H1 (cell line): ENCODE measurements at regions not wholly inside any gene's neighbourhood (a gene's known extent, or its start where the extent isn't known, plus 50 kb on each side); places are given as distances from the start of the nearest gene placed in this dataset.

Source experiments
- CTCF ChIA-PET: fragments of 300-600 bp; sonication (Branson Sonifier 250); formaldehyde crosslinking; loops from one replicate; lab custom pipeline; 2021; ENCODE audit not compliant: partially characterized antibody; lab: Charles Lee
- POLR2A ChIA-PET: fragments of 300-600 bp; sonication (Branson Sonifier 250); formaldehyde crosslinking; loops from one replicate; lab custom pipeline; 2021; ENCODE audit warnings: inconsistent platforms; ENCODE audit not compliant: partially characterized antibody; lab: Charles Lee
- DNase-seq, 2 experiments: peaks; one replicate each; pipeline versions ENCODE4 v3.0.0 to v3.0.0-alpha.2; 2010 to 2022; ENCODE audit warnings: low spot score in 2 of 2, low read depth in 1 of 2, mixed read lengths in 1 of 2
- FAIRE-seq: peaks from 2 replicates; lab custom pipeline; 2011; peaks lifted over from hg19 to GRCh38; lab: Jason Lieb, UNC
- H2AFZ ChIP-seq: 2 replicates; pipeline ENCODE4 v1.8.1; 2012; ENCODE audit warnings: low read length, inconsistent platforms
- H2AK5ac ChIP-seq: 2 replicates; pipeline ENCODE4 v1.6.1; 2013; ENCODE audit warnings: low read depth, low read length
- H2BK120ac ChIP-seq: replicated peaks from 2 replicates; pipeline ENCODE3; 2013; ENCODE audit warnings: low read depth, low read length, inconsistent platforms
- H2BK12ac ChIP-seq: 2 replicates; pipeline ENCODE4 v1.6.1; 2013; ENCODE audit warnings: low read depth, low read length
- H2BK15ac ChIP-seq: 2 replicates; pipeline ENCODE4 v1.6.1; 2013; ENCODE audit warnings: low read length
- H2BK20ac ChIP-seq: 2 replicates; pipeline ENCODE4 v1.6.1; 2013; ENCODE audit warnings: low read length
- H2BK5ac ChIP-seq: 2 replicates; pipeline ENCODE4 v1.6.1; 2013; ENCODE audit warnings: low read depth, low read length
- H3K14ac ChIP-seq: 2 replicates; pipeline ENCODE4 v1.6.1; 2013; ENCODE audit warnings: inconsistent platforms; ENCODE audit not compliant: insufficient read length
- H3K18ac ChIP-seq: 2 replicates; pipeline ENCODE4 v1.6.1; 2013; ENCODE audit warnings: low read length; ENCODE audit errors: extremely low read depth
- H3K23ac ChIP-seq: 2 replicates; pipeline ENCODE4 v1.6.1; 2013; ENCODE audit warnings: inconsistent platforms; ENCODE audit not compliant: insufficient read length
- H3K23me2 ChIP-seq: 2 replicates; pipeline ENCODE4 v1.6.1; 2013; ENCODE audit warnings: low read depth, low read length
- H3K27ac ChIP-seq: 2 replicates; pipeline ENCODE4 v1.6.1; 2011; ENCODE audit warnings: low read depth, low read length, inconsistent platforms
- H3K27me3 ChIP-seq, 4 experiments: replicated peaks in 1 of 4; 1 replicate in 1 of 4; 2 replicates in 3 of 4; pipeline versions ENCODE4 v1.6.1 to v1.8.1; 2011 to 2013; ENCODE audit warnings: low read length in 3 of 4, mild to moderate bottlenecking in 3 of 4, inconsistent platforms in 2 of 4, mixed read lengths in 2 of 4, moderate library complexity in 1 of 4; ENCODE audit not compliant: control insufficient read depth in 3 of 4, insufficient read depth in 3 of 4; ENCODE audit errors: extremely low read depth in 1 of 4
- H3K36me3 ChIP-seq, 4 experiments: 2 replicates each; pipeline versions ENCODE4 v1.6.1 to v1.8.1; 2011 to 2013; ENCODE audit warnings: mild to moderate bottlenecking in 4 of 4, low read length in 3 of 4, moderate library complexity in 2 of 4, control low read depth in 1 of 4, inconsistent platforms in 1 of 4; ENCODE audit not compliant: insufficient read depth in 4 of 4, control insufficient read depth in 2 of 4
- H3K4ac ChIP-seq: replicated peaks from 2 replicates; pipeline ENCODE3; 2013; ENCODE audit warnings: low read length, low read depth, mixed read lengths, inconsistent platforms; ENCODE audit not compliant: insufficient read length
- H3K4me1 ChIP-seq, 4 experiments: replicated peaks in 1 of 4; 1 replicate in 1 of 4; 2 replicates in 3 of 4; pipeline versions ENCODE4 v1.6.1 to v1.8.1; 2011 to 2013; ENCODE audit warnings: low read length in 3 of 4, inconsistent platforms in 2 of 4, mixed read lengths in 1 of 4; ENCODE audit not compliant: insufficient read depth in 4 of 4, control insufficient read depth in 3 of 4
- H3K4me2 ChIP-seq, 2 experiments: 2 replicates each; pipeline versions ENCODE4 v1.6.1 to v1.8.1; 2011 to 2013; ENCODE audit warnings: low read depth in 2 of 2, low read length in 2 of 2, control low read depth in 1 of 2, inconsistent platforms in 1 of 2, mild to moderate bottlenecking in 1 of 2; ENCODE audit not compliant: insufficient read depth in 1 of 2
- H3K4me3 ChIP-seq, 4 experiments: fragments of 200-600, 300-600 bp in 1 of 4; sonication (generic), shearing (Covaris generic), sonication (Bioruptor Twin) in 1 of 4; 2 replicates each; pipeline versions ENCODE4 v1.5.1 to v1.8.1; 2011 to 2016; ENCODE audit warnings: low read length in 4 of 4, low read depth in 3 of 4, control low read depth in 2 of 4, inconsistent platforms in 2 of 4, mild to moderate bottlenecking in 2 of 4, mixed read lengths in 1 of 4, moderate library complexity in 1 of 4; ENCODE audit not compliant: insufficient read depth in 2 of 4; ENCODE audit errors: extremely low read depth in 1 of 4
- H3K56ac ChIP-seq: replicated peaks from 2 replicates; pipeline ENCODE3; 2013; ENCODE audit warnings: low read depth, mild to moderate bottlenecking, mixed read lengths, low read length, inconsistent platforms; ENCODE audit not compliant: insufficient read length
- H3K79me1 ChIP-seq: 2 replicates; pipeline ENCODE4 v1.6.1; 2013; ENCODE audit warnings: low read depth, low read length, control low read depth
- H3K79me2 ChIP-seq, 2 experiments: 2 replicates each; pipeline versions ENCODE4 v1.6.1 to v1.8.1; 2012 to 2013; ENCODE audit warnings: low read length in 2 of 2, mild to moderate bottlenecking in 2 of 2, inconsistent platforms in 1 of 2; ENCODE audit not compliant: insufficient read depth in 2 of 2, control insufficient read depth in 1 of 2
- H3K9ac ChIP-seq, 4 experiments: replicated peaks in 1 of 4; 1 replicate in 1 of 4; 2 replicates in 3 of 4; pipeline versions ENCODE4 v1.6.1 to v1.8.1; 2011 to 2013; ENCODE audit warnings: low read depth in 3 of 4, low read length in 3 of 4, control low read depth in 2 of 4, mild to moderate bottlenecking in 2 of 4, moderate library complexity in 2 of 4, inconsistent platforms in 1 of 4; ENCODE audit errors: extremely low read depth in 1 of 4
- H3K9me3 ChIP-seq, 2 experiments: 2 replicates each; pipeline versions ENCODE4 v1.6.1 to v1.8.1; 2012 to 2013; ENCODE audit warnings: mild to moderate bottlenecking in 2 of 2, moderate library complexity in 2 of 2, control low read depth in 1 of 2, inconsistent platforms in 1 of 2, low read depth in 1 of 2, low read length in 1 of 2, mixed read lengths in 1 of 2; ENCODE audit not compliant: insufficient read depth in 2 of 2
- H4K20me1 ChIP-seq, 2 experiments: replicated peaks in 1 of 2; 2 replicates each; pipeline versions ENCODE3 to v1.8.1; 2011 to 2013; ENCODE audit warnings: inconsistent platforms in 2 of 2, low read length in 2 of 2, mild to moderate bottlenecking in 1 of 2; ENCODE audit not compliant: insufficient read depth in 2 of 2, control insufficient read depth in 1 of 2
- H4K5ac ChIP-seq: 2 replicates; pipeline ENCODE4 v1.6.1; 2013; ENCODE audit warnings: low read length, low read depth, mixed read lengths, inconsistent platforms; ENCODE audit not compliant: insufficient read length
- H4K8ac ChIP-seq: 2 replicates; pipeline ENCODE4 v1.8.0; 2013; ENCODE audit warnings: mild to moderate bottlenecking, moderate library complexity, low read length, inconsistent platforms; ENCODE audit not compliant: insufficient read depth; ENCODE audit errors: extremely low read depth
- H4K91ac ChIP-seq: replicated peaks from 2 replicates; pipeline ENCODE3; 2013; ENCODE audit warnings: low read length, mixed read lengths, inconsistent platforms; ENCODE audit not compliant: insufficient read length
- BACH1 ChIP-seq: IDR thresholded peaks from 2 replicates; pipeline ENCODE4 v1.6.1; 2012; ENCODE audit warnings: low read length, improper control_type of control experiment
- CBX5 ChIP-seq: fragments of 300-800, 300-1000 bp; sonication (generic); IDR thresholded peaks from 2 replicates; pipeline ENCODE4 v1.7.1; 2016; ENCODE audit warnings: antibody characterized with exemption, low read length, low read depth
- FOSL1 ChIP-seq: IDR thresholded peaks from 2 replicates; pipeline ENCODE4 v1.6.1; 2011; ENCODE audit warnings: mild to moderate bottlenecking, low read depth, low read length, moderate library complexity; ENCODE audit not compliant: insufficient read depth
- HDAC2 ChIP-seq, 2 experiments: fragments of 300-600 bp in 1 of 2; sonication (generic) in 1 of 2; IDR thresholded peaks; 2 replicates each; pipeline ENCODE4 v1.6.1; 2011 to 2012; ENCODE audit warnings: low read depth in 2 of 2, low read length in 2 of 2, mild to moderate bottlenecking in 2 of 2, moderate library complexity in 2 of 2, borderline replicate concordance in 1 of 2, inconsistent platforms in 1 of 2
- JUND ChIP-seq: IDR thresholded peaks from 2 replicates; pipeline ENCODE4 v1.6.1; 2011; ENCODE audit warnings: mild to moderate bottlenecking, improper control_type of control experiment, low read length
- PHF8 ChIP-seq: fragments of 200-600 bp; sonication (generic); conservative IDR thresholded peaks from 2 replicates; pipeline ENCODE4 v1.7.1; 2012; ENCODE audit warnings: low read depth, mild to moderate bottlenecking, inconsistent platforms, low read length, moderate library complexity
- POLR2AphosphoS5 ChIP-seq: IDR thresholded peaks from 2 replicates; pipeline ENCODE4 v1.6.1; 2011; ENCODE audit warnings: low read depth, low read length
- ZNF274 ChIP-seq: IDR thresholded peaks from 2 replicates; pipeline ENCODE4 v1.7.0; 2012; ENCODE audit warnings: low read length, borderline replicate concordance; ENCODE audit errors: extremely low read depth
- WGBS, 2 experiments: shearing (Covaris generic) in 1 of 2; methylation state at CpG; one replicate each; pipeline versions ENCODE4 v1.1.6 to v1.1.7; 2013 to 2015; ENCODE audit warnings: low lambda C conversion rate in 2 of 2, mixed read lengths in 2 of 2, inconsistent platforms in 1 of 2, low coverage in 1 of 2, missing lambda C conversion rate in 1 of 2; ENCODE audit not compliant: insufficient replicate concordance in 2 of 2, insufficient coverage in 1 of 2, insufficient read length in 1 of 2; ENCODE audit errors: extremely low coverage in 1 of 2, missing lambda C conversion rate in 1 of 2; 5-methylcytosine and 5-hydroxymethylcytosine counted together
- TF ChIP-seq, protein P1 (sequence below), 3 experiments: IDR thresholded peaks; 1 replicate in 2 of 3; 2 replicates in 1 of 3; pipeline versions ENCODE4 v1.5.1 to v1.6.1; 2011; ENCODE audit warnings: low read length in 3 of 3, mild to moderate bottlenecking in 3 of 3, inconsistent platforms in 2 of 3, low read depth in 1 of 3, moderate library complexity in 1 of 3; ENCODE audit not compliant: insufficient read depth in 1 of 3; ENCODE audit errors: control extremely low read depth in 1 of 3
- TF ChIP-seq, protein P2 (sequence below): IDR thresholded peaks from 2 replicates; pipeline ENCODE4 v1.6.1; 2012; ENCODE audit warnings: inconsistent platforms

DNA sequence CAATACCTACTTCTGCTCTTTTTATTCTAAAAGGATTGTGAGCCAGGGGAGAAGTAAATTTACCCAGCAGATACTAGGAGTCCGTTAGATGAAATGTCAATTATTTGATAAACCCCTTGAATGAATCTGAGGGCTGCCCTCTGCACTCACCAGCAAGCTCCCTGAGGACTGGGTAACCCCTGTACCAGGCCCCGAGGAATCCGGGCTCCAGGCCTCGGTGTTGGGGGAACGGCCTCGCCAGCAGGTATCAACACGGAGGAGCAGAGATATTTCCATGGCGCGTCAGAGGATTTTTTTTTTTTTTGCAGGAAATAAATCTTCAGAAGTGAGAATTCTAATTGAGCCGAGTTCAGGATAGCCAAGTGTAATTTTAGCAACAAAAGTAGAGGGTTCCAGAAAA, 1408.8 kb downstream of the BRD1 start:
- no peak for FAIRE-seq
- no peak for TF ChIP-seq HDAC2 (IDR thresholded peaks at IDR 0.05; ENCODE audit: borderline replicate concordance in 1 of 2, low read depth in 2 of 2, low read length in 2 of 2)
- TF ChIP-seq FOSL1: no peak
- TF ChIP-seq JUND: no peak
- TF ChIP-seq ZNF274: no peak
- no peak for TF ChIP-seq CBX5
- TF ChIP-seq, protein P1, sequence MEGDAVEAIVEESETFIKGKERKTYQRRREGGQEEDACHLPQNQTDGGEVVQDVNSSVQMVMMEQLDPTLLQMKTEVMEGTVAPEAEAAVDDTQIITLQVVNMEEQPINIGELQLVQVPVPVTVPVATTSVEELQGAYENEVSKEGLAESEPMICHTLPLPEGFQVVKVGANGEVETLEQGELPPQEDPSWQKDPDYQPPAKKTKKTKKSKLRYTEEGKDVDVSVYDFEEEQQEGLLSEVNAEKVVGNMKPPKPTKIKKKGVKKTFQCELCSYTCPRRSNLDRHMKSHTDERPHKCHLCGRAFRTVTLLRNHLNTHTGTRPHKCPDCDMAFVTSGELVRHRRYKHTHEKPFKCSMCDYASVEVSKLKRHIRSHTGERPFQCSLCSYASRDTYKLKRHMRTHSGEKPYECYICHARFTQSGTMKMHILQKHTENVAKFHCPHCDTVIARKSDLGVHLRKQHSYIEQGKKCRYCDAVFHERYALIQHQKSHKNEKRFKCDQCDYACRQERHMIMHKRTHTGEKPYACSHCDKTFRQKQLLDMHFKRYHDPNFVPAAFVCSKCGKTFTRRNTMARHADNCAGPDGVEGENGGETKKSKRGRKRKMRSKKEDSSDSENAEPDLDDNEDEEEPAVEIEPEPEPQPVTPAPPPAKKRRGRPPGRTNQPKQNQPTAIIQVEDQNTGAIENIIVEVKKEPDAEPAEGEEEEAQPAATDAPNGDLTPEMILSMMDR (IDR thresholded peaks at IDR 0.05; ENCODE audit: control extremely low read depth in 1 of 3, insufficient read depth in 1 of 3, low read depth in 1 of 3, low read length in 3 of 3): no peak
- TF ChIP-seq PHF8: no peak
- TF ChIP-seq, protein P2, sequence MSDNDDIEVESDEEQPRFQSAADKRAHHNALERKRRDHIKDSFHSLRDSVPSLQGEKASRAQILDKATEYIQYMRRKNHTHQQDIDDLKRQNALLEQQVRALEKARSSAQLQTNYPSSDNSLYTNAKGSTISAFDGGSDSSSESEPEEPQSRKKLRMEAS: no peak
- no peak for TF ChIP-seq POLR2AphosphoS5
- TF ChIP-seq BACH1: no peak

More for the DNA sequence above, 1408.8 kb downstream of the BRD1 start:
- Histone ChIP-seq H2BK120ac (no peak overlapping the region), H2BK15ac (no peak overlapping the region), H4K5ac (no peak overlapping the region), H3K9me3 (no peaks in the 10 kb centered on the region), H3K56ac (no peak overlapping the region), H3K23ac (no peak overlapping the region), H3K27me3 (no peaks in the 10 kb centered on the region; a peak in 1 of 7 replicates), H3K23me2 (peaks cover 6% of the 10 kb centered on the region; the same call in 1 of the 2 replicates), H2AK5ac (no peak overlapping the region), H3K4me1 (peaks cover 0 to 3% (median 0%) of the 10 kb centered on the region in 4 experiments; a peak in 3 of 7 replicates), H3K4me3 (no peak overlapping the region), H3K79me1 (no peaks in the 10 kb centered on the region), H3K14ac (no peak overlapping the region), H4K91ac (no peak overlapping the region), H3K4ac (no peak overlapping the region), H2BK5ac (no peak overlapping the region), H4K20me1 (no peaks in the 10 kb centered on the region), H4K8ac (no peak overlapping the region), H3K27ac (no peak overlapping the region), H3K4me2 (no peak overlapping the region), H3K79me2 (no peaks in the 10 kb centered on the region), H2AFZ (no peak overlapping the region), H2BK12ac (no peak overlapping the region), H3K36me3 (no peaks in the 10 kb centered on the region), H2BK20ac (no peak overlapping the region), H3K18ac (no peak overlapping the region), H3K9ac (no peak overlapping the region)
- CTCF ChIA-PET: no interaction called here
- no peak for DNase-seq
- POLR2A ChIA-PET: no interaction called here
- WGBS, 2 experiments: 92% methylated on average over 10 of the region's 10 CpGs; no CpG with 5 or more reads in 1 of the 2 experiments
